ENCODE measurements at regions not wholly inside any gene's neighbourhood (a gene's known extent, or its start where the extent isn't known, plus 50 kb on each side); places are given as distances from the start of the nearest gene placed in this dataset.
"Not testable (repeated sequence)": the region's sequence is repeated elsewhere in the genome, so short reads cannot be mapped to it uniquely, and the experiment has no call there.

- H3K36me3 Mint-ChIP-seq: no peaks in the 10 kb centered on the region
- H3K9me3 Mint-ChIP-seq: peaks cover 0 to 2% (median 0%) of the 10 kb centered on the region in 5 donors
- ChIA-PET POLR2A (no interaction called here), CTCF (no interaction called here)
- H3K4me1 Mint-ChIP-seq: no peaks in the 10 kb centered on the region
- H3K4me3 Mint-ChIP-seq: no peak overlapping the region
- peaks cover 4% of the 10 kb centered on the region for H3K27me3 ChIP-seq (ENCODE audit: insufficient read depth, low read length, poor library complexity, severe bottlenecking)
- H3K4me3 ChIP-seq (ENCODE audit: low read length): no peak overlapping the region
- no peaks in the 10 kb centered on the region for H3K4me1 ChIP-seq (ENCODE audit: insufficient read depth, low read length)
- no peak for DNase-seq
- H3K9me3 ChIP-seq (ENCODE audit: low read length): no peaks in the 10 kb centered on the region
- no peaks in the 10 kb centered on the region for H3K36me3 ChIP-seq (ENCODE audit: insufficient read depth, low read length)
- H3K27ac Mint-ChIP-seq: no peak overlapping the region
- no peak overlapping the region for H3K27ac ChIP-seq (ENCODE audit: low read depth, low read length)
- H3K27me3 Mint-ChIP-seq: peaks cover 1 to 36% of the 10 kb centered on the region in 2 donors
Observed at GRCh38 chr1:5728663-5729355, 263.4 kb downstream of the NPHP4 start.

GRCh38 chr1:5727871-5728643 lies 264.2 kb downstream of the NPHP4 start:
- H3K27ac ChIP-seq (ENCODE audit: low read depth, low read length): no peak overlapping the region
- ChIA-PET CTCF (interaction anchor here (1.0 kb wide), 1 partner anchor 17 kb away, joined by 3 read pairs; no protein-coding TSS in a partner anchor), POLR2A (no interaction called here)
- peaks cover 0 to 33% of the 10 kb centered on the region in 2 donors for H3K27me3 Mint-ChIP-seq
- H3K36me3 Mint-ChIP-seq: no peaks in the 10 kb centered on the region
- peak in 1 of 5 donors; percentile 15 for DNase-seq
- no peaks in the 10 kb centered on the region for H3K36me3 ChIP-seq (ENCODE audit: insufficient read depth, low read length)
- no peaks in the 10 kb centered on the region for H3K4me1 Mint-ChIP-seq
- no peak overlapping the region for H3K4me3 ChIP-seq (ENCODE audit: low read length)
- no peaks in the 10 kb centered on the region for H3K4me1 ChIP-seq (ENCODE audit: insufficient read depth, low read length)
- peaks cover 4% of the 10 kb centered on the region for H3K27me3 ChIP-seq (ENCODE audit: insufficient read depth, low read length, poor library complexity, severe bottlenecking)
- no peak overlapping the region for H3K4me3 Mint-ChIP-seq
- no peak overlapping the region for H3K27ac Mint-ChIP-seq
- H3K9me3 ChIP-seq (ENCODE audit: low read length): no peaks in the 10 kb centered on the region
- no peaks in the 10 kb centered on the region for H3K9me3 Mint-ChIP-seq

DNA sequence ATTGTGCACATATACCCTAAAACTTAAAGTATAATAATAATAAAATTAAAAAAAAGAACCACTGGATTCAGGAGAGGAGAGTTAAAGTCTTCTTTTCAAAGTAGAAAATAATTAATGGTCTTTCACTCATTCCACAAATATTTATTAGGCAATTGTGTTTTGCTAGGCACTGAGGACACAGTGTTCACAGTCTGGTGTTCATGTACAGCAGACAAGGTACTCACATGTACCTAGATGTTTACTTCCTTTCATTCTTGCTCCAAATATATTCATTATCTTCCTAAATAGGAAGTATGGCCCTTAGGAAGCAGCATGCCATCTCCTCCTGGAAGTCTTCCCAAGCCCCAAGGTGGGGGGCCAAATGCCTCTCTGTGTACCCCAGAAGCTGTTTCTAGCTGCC lies 265.0 kb downstream of the NPHP4 start:
- Mint-ChIP-seq H3K27ac (no peak overlapping the region), H3K36me3 (no peaks in the 10 kb centered on the region), H3K4me3 (no peak overlapping the region), H3K4me1 (no peaks in the 10 kb centered on the region), H3K9me3 (no peaks in the 10 kb centered on the region), H3K27me3 (peaks cover 0 to 33% of the 10 kb centered on the region in 2 donors)
- no peaks in the 10 kb centered on the region for H3K9me3 ChIP-seq (ENCODE audit: low read length)
- POLR2A ChIA-PET: no interaction called here
- no peak overlapping the region for H3K27ac ChIP-seq (ENCODE audit: low read depth, low read length)
- no peaks in the 10 kb centered on the region for H3K36me3 ChIP-seq (ENCODE audit: insufficient read depth, low read length)
- peaks cover 4% of the 10 kb centered on the region for H3K27me3 ChIP-seq (ENCODE audit: insufficient read depth, low read length, poor library complexity, severe bottlenecking)
- no peak overlapping the region for H3K4me3 ChIP-seq (ENCODE audit: low read length)
- CTCF ChIA-PET: interaction anchor here (1.0 kb wide), 1 partner anchor 18 kb away, joined by 3 read pairs; no protein-coding TSS in a partner anchor
- peak in 1 of 5 donors; percentile 4 for DNase-seq
- no peaks in the 10 kb centered on the region for H3K4me1 ChIP-seq (ENCODE audit: insufficient read depth, low read length)

DNA sequence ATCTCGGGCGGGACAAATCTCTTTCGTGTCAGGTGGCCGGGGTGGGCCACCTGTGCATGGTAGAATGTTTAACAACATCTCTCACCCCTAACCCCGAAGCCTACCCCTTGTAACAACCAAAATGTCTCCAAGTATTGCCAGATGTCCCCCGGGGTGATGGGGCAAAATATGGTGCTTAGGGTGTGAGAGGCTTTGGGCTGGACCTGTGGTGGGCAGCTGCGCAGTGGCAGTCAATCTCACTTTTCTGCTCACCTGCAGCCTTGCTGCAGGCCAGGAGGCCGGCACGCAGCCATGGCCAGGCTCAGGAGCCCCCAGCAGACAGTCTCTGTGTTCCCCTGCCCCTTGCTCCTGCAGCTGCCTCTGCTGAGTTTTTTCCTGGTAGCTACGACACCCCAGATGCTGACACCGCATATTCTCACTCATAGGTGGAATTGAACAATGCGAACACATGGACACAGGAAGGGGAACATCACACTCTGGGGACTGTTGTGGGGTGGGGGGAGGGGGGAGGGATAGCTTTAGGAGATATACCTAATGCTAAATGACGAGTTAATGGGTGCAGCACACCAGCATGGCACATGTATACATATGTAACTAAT lies 265.5 kb downstream of the NPHP4 start:
- POLR2A ChIA-PET; H3K9me3 Mint-ChIP-seq; H3K27ac Mint-ChIP-seq; H3K27me3 ChIP-seq (ENCODE audit: insufficient read depth, low read length, poor library complexity, severe bottlenecking); H3K36me3 ChIP-seq (ENCODE audit: insufficient read depth, low read length); H3K4me1 Mint-ChIP-seq; H3K36me3 Mint-ChIP-seq; H3K4me1 ChIP-seq (ENCODE audit: insufficient read depth, low read length); DNase-seq; H3K4me3 ChIP-seq (ENCODE audit: low read length); H3K27ac ChIP-seq (ENCODE audit: low read depth, low read length); H3K9me3 ChIP-seq (ENCODE audit: low read length); CTCF ChIA-PET; H3K4me3 Mint-ChIP-seq: not testable (repeated sequence)
- peaks cover 0 to 33% of the 10 kb centered on the region in 2 donors for H3K27me3 Mint-ChIP-seq

GRCh38 chr1:5725855-5726585 lies 266.2 kb downstream of the NPHP4 start:
- Mint-ChIP-seq H3K27me3 (peaks cover 0 to 28% of the 10 kb centered on the region in 2 donors), H3K36me3 (no peaks in the 10 kb centered on the region), H3K9me3 (no peaks in the 10 kb centered on the region), H3K4me1 (no peaks in the 10 kb centered on the region), H3K4me3 (no peak overlapping the region), H3K27ac (no peak overlapping the region)
- ChIA-PET POLR2A (no interaction called here), CTCF (no interaction called here)
- H3K27me3 ChIP-seq (ENCODE audit: insufficient read depth, low read length, poor library complexity, severe bottlenecking): peaks cover 4% of the 10 kb centered on the region
- peak in 1 of 5 donors; percentile 22 for DNase-seq
- no peaks in the 10 kb centered on the region for H3K36me3 ChIP-seq (ENCODE audit: insufficient read depth, low read length)
- H3K4me3 ChIP-seq (ENCODE audit: low read length): no peak overlapping the region
- no peaks in the 10 kb centered on the region for H3K4me1 ChIP-seq (ENCODE audit: insufficient read depth, low read length)
- no peaks in the 10 kb centered on the region for H3K9me3 ChIP-seq (ENCODE audit: low read length)
- no peak overlapping the region for H3K27ac ChIP-seq (ENCODE audit: low read depth, low read length)

DNA sequence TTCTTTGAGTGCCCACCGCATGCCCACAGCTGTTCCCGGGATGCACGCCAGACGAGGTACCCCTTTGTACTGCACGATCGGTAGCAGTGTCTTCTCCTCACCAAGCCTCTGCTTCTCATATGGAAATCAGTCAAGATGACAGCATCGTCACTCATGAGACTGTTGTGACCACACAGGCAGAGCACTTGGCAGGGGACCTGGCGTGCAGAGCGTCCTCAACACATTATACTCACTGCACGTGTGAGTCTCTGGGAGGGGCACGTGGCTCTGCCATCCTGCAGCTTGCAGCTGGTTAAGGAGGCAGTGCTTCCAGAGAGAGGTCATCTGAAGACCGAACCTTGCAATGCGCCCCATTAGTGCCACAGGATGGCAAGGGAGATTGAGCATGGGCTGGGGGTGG lies 266.8 kb downstream of the NPHP4 start:
- H3K27me3 ChIP-seq (ENCODE audit: insufficient read depth, low read length, poor library complexity, severe bottlenecking): peaks cover 4% of the 10 kb centered on the region
- no peak overlapping the region for H3K27ac ChIP-seq (ENCODE audit: low read depth, low read length)
- H3K36me3 Mint-ChIP-seq: no peaks in the 10 kb centered on the region
- peak in 1 of 5 donors; percentile 36 for DNase-seq
- H3K4me3 Mint-ChIP-seq: no peak overlapping the region
- CTCF ChIA-PET: no interaction called here
- no peaks in the 10 kb centered on the region for H3K36me3 ChIP-seq (ENCODE audit: insufficient read depth, low read length)
- POLR2A ChIA-PET: no interaction called here
- H3K9me3 ChIP-seq (ENCODE audit: low read length): no peaks in the 10 kb centered on the region
- H3K4me3 ChIP-seq (ENCODE audit: low read length): no peak overlapping the region
- no peak overlapping the region for H3K27ac Mint-ChIP-seq
- H3K4me1 ChIP-seq (ENCODE audit: insufficient read depth, low read length): no peaks in the 10 kb centered on the region
- peaks cover 0 to 28% of the 10 kb centered on the region in 2 donors for H3K27me3 Mint-ChIP-seq
- no peaks in the 10 kb centered on the region for H3K4me1 Mint-ChIP-seq
- no peaks in the 10 kb centered on the region for H3K9me3 Mint-ChIP-seq

GRCh38 chr1:5724847-5725246 lies 267.4 kb downstream of the NPHP4 start:
- Histone ChIP-seq H3K27ac (ENCODE audit: low read depth, low read length) (no peak overlapping the region), H3K9me3 (ENCODE audit: low read length) (no peaks in the 10 kb centered on the region), H3K36me3 (ENCODE audit: insufficient read depth, low read length) (no peaks in the 10 kb centered on the region), H3K4me1 (ENCODE audit: insufficient read depth, low read length) (no peaks in the 10 kb centered on the region), H3K4me3 (ENCODE audit: low read length) (no peak overlapping the region), H3K27me3 (ENCODE audit: insufficient read depth, low read length, poor library complexity, severe bottlenecking) (peaks cover 4% of the 10 kb centered on the region)
- POLR2A ChIA-PET: no interaction called here
- no peaks in the 10 kb centered on the region for H3K36me3 Mint-ChIP-seq
- H3K4me1 Mint-ChIP-seq: no peaks in the 10 kb centered on the region
- H3K27me3 Mint-ChIP-seq: peaks cover 0 to 25% of the 10 kb centered on the region in 2 donors
- H3K9me3 Mint-ChIP-seq: no peaks in the 10 kb centered on the region
- CTCF ChIA-PET: no interaction called here
- peak in 1 of 5 donors; percentile 39 for DNase-seq
- H3K27ac Mint-ChIP-seq: no peak overlapping the region
- no peak overlapping the region for H3K4me3 Mint-ChIP-seq
